Lung (tissue), 11 donors: ENCODE measurements at regions not wholly inside any gene's neighbourhood (a gene's known extent, or its start where the extent isn't known, plus 50 kb on each side); places are given as distances from the start of the nearest gene placed in this dataset.

Experiments used
- ATAC-seq: fragments of 200-7000 bp; cut with Tn5 transposase; one replicate; pipeline ENCODE4 v1.9.1; 2020; ENCODE audit warnings: moderate number of reproducible peaks; ENCODE audit not compliant: insufficient read depth, low FRiP score
- DNase-seq, 3 donors: peaks; one replicate each; pipeline ENCODE4 v3.0.0-alpha.2; 2013 to 2017
- H3K27ac ChIP-seq, 2 donors: one replicate each; pipeline ENCODE4 v1.5.1; 2013; ENCODE audit warnings: mild to moderate bottlenecking in 2 of 2, moderate library complexity in 2 of 2, control low read depth in 1 of 2, inconsistent platforms in 1 of 2, low read depth in 1 of 2, low read length in 1 of 2
- H3K27me3 ChIP-seq, 3 donors: one replicate each; pipeline ENCODE4 v1.5.1; 2013; ENCODE audit warnings: low read length in 2 of 3; ENCODE audit not compliant: control insufficient read depth in 3 of 3, insufficient read depth in 3 of 3
- H3K36me3 ChIP-seq, 4 donors: one replicate each; pipeline ENCODE4 v1.5.1; 2013; ENCODE audit warnings: low read length in 4 of 4, mild to moderate bottlenecking in 1 of 4, moderate library complexity in 1 of 4; ENCODE audit not compliant: control insufficient read depth in 4 of 4, insufficient read depth in 4 of 4
- H3K4me1 ChIP-seq, 5 donors: one replicate each; pipeline ENCODE4 v1.5.1; 2013; ENCODE audit warnings: low read length in 5 of 5, mild to moderate bottlenecking in 2 of 5, moderate library complexity in 1 of 5; ENCODE audit not compliant: control insufficient read depth in 5 of 5, insufficient read depth in 5 of 5
- H3K4me3 ChIP-seq: one replicate; pipeline ENCODE4 v1.5.1; 2013; ENCODE audit warnings: mild to moderate bottlenecking, control low read depth, moderate library complexity
- H3K9ac ChIP-seq, 2 donors: one replicate each; pipeline ENCODE4 v1.5.1; 2013; ENCODE audit warnings: low read length in 2 of 2, control low read depth in 1 of 2; ENCODE audit not compliant: insufficient read depth in 1 of 2
- H3K9me3 ChIP-seq, 4 donors: one replicate each; pipeline ENCODE4 v1.5.1; 2013; ENCODE audit warnings: low read length in 3 of 4, mild to moderate bottlenecking in 1 of 4, moderate library complexity in 1 of 4; ENCODE audit not compliant: control insufficient read depth in 4 of 4, insufficient read depth in 3 of 4
- WGBS, 2 donors: extraction: QIAGEN DNeasy Blood & Tissue Kit; methylation state at CpG; one replicate each; pipeline ENCODE4 v1.1.7; 2013; 5-methylcytosine and 5-hydroxymethylcytosine counted together
- TF ChIP-seq, protein P1 (sequence below): IDR thresholded peaks from 2 replicates; pipeline ENCODE4 v1.5.1; 2012; ENCODE audit warnings: mild to moderate bottlenecking; ENCODE audit errors: control extremely low read depth, extremely low read depth
- donor health status: control.
- donor health status: control.
- donor health status: Bipolar disorder and iron deficiency.
- donor health status: healthy.
- donor health status: DM: yes; HTN: yes; CAD: no.

DNA sequence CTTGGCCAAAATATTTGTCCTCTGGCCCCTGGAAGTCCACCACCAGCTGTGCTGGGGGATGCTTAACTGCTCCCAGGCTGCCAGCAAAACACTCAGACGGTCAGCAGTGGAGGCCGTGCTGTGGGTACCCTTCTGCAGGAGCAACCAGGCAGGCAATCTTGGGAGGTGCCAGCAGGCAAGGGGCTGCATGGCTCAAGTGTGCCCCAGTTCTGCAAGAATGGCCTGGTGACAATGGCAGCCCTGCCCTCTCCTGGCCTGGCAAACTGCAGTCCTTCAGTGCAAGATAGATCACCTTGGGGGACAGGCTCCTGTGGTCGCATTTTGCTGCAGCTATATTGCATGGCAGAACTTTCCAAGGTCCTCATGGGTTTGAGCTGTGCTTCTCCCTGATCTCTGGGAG lies 728.3 kb downstream of the TMTC2 start:
- peaks cover 0 to 5% (median 0%) of the 10 kb centered on the region in 4 donors for H3K9me3 ChIP-seq
- TF ChIP-seq, protein P1, sequence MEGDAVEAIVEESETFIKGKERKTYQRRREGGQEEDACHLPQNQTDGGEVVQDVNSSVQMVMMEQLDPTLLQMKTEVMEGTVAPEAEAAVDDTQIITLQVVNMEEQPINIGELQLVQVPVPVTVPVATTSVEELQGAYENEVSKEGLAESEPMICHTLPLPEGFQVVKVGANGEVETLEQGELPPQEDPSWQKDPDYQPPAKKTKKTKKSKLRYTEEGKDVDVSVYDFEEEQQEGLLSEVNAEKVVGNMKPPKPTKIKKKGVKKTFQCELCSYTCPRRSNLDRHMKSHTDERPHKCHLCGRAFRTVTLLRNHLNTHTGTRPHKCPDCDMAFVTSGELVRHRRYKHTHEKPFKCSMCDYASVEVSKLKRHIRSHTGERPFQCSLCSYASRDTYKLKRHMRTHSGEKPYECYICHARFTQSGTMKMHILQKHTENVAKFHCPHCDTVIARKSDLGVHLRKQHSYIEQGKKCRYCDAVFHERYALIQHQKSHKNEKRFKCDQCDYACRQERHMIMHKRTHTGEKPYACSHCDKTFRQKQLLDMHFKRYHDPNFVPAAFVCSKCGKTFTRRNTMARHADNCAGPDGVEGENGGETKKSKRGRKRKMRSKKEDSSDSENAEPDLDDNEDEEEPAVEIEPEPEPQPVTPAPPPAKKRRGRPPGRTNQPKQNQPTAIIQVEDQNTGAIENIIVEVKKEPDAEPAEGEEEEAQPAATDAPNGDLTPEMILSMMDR = no peak
- no peak overlapping the region for H3K9ac ChIP-seq
- WGBS, 2 donors = 85 to 92% methylated on average over 3 of the region's 3 CpGs
- no peak for DNase-seq
- no peak for ATAC-seq
- no peaks in the 10 kb centered on the region for H3K36me3 ChIP-seq
- H3K27me3 ChIP-seq = no peaks in the 10 kb centered on the region
- H3K4me1 ChIP-seq = no peaks in the 10 kb centered on the region
- no peak overlapping the region for H3K27ac ChIP-seq
- H3K4me3 ChIP-seq = no peak overlapping the region

DNA sequence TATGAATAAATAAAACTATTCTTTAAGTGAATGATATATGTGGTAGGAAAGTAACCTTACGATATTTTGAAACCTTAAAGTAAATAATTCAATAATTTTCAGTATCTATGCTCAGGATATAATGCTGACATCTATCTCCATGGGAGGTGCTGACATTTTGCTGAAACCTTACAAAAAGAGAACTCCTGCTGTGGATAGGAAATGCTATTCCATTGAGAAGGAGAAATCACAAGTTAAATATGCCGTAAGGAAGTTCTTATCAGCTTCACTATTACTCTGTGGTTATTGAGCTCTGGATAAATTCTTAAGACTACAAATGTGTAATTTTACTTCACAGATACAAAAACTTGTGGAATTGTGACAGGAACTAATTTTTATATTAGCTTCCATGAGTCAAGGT lies 722.1 kb downstream of the TMTC2 start:
- TF ChIP-seq, protein P1 = no peak
- Histone ChIP-seq H3K9me3 (peaks cover 0 to 2% (median 0%) of the 10 kb centered on the region in 4 donors), H3K36me3 (no peaks in the 10 kb centered on the region), H3K9ac (no peak overlapping the region), H3K4me1 (peaks cover 0 to 17% (median 7%) of the 10 kb centered on the region in 5 donors), H3K27me3 (no peaks in the 10 kb centered on the region), H3K4me3 (no peak overlapping the region), H3K27ac (no peak overlapping the region)
- ATAC-seq (no peak), DNase-seq (no peak)
- WGBS, 2 donors = 85 to 87% methylated on average over 2 of the region's 2 CpGs

DNA sequence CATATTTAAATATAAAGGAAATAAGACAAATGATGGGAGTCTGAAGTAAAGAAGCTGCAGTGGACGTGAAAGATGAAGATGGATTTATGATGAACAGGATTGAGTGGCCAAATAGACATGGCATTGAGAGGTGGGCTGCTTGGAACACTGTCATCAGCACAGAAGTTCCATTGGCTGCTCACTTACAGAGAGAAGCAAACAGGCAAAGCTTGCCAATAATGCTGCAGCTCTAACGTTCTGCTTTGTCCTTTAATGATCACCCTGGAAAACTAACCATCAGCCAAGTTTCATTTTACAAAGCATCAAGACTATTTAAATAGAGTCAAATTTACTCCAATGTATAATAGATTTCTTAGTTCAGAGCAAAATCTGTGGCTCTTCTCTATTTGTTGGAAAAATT lies 721.4 kb downstream of the TMTC2 start:
- Histone ChIP-seq H3K9me3 (peaks cover 0 to 2% (median 0%) of the 10 kb centered on the region in 4 donors), H3K9ac (no peak overlapping the region), H3K4me3 (no peak overlapping the region), H3K4me1 (peaks cover 0 to 17% (median 7%) of the 10 kb centered on the region in 5 donors), H3K27me3 (no peaks in the 10 kb centered on the region), H3K27ac (no peak overlapping the region), H3K36me3 (no peaks in the 10 kb centered on the region)
- TF ChIP-seq, protein P1 = no peak
- no peak for ATAC-seq
- DNase-seq = peak in 2 of 3 donors; percentile 43 to 76
- WGBS, 2 donors = 56 to 66% methylated on average over 2 of the region's 2 CpGs

DNA sequence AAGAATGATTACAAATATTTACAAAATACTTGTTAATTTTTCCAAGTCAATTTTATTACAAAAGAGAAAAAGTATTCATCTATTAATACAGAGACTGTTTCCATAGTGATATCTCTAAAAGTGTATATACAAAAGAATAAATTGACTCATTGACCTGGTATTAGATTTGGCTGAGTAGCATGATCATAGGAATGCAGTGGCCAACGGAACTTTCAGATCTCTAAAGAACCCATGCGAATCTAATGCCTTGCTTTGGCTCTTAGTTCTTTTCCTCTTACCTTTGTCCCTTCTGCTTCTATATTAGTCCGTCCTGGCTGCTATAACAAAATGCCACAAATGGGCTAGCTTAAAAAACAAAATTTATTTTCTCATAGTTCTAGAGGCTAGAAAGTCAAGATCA lies 717.8 kb downstream of the TMTC2 start:
- TF ChIP-seq, protein P1 = no peak
- 84 to 93% methylated on average over 3 of the region's 3 CpGs for WGBS, 2 donors

More for the DNA sequence above, 717.8 kb downstream of the TMTC2 start:
- ATAC-seq = no peak
- Histone ChIP-seq H3K4me1 (peaks cover 0 to 17% (median 7%) of the 10 kb centered on the region in 5 donors), H3K9me3 (no peaks in the 10 kb centered on the region), H3K9ac (no peak overlapping the region), H3K36me3 (no peaks in the 10 kb centered on the region), H3K27ac (no peak overlapping the region), H3K27me3 (no peaks in the 10 kb centered on the region), H3K4me3 (no peak overlapping the region)
- DNase-seq = no peak
